Brain microvascular endothelial cell (primary cell): ENCODE measurements at regions not wholly inside any gene's neighbourhood (a gene's known extent, or its start where the extent isn't known, plus 50 kb on each side); places are given as distances from the start of the nearest gene placed in this dataset.

Experiments
- DNase-seq: peaks from one replicate; pipeline ENCODE4 v3.0.0-alpha.2; 2020
- H3K27ac ChIP-seq: fragments of 250-450 bp; sonication (Bioruptor Pico); 2 replicates; pipeline ENCODE4 v1.5.1; 2020; ENCODE audit warnings: mild to moderate bottlenecking, moderate library complexity
- H3K27me3 ChIP-seq: fragments of 250-450 bp; sonication (Bioruptor Pico); replicated peaks from 2 replicates; pipeline ENCODE4 v1.5.1; 2020; ENCODE audit warnings: mild to moderate bottlenecking
- H3K36me3 ChIP-seq: fragments of 250-450 bp; sonication (Bioruptor Pico); replicated peaks from 2 replicates; pipeline ENCODE4 v1.5.1; 2020; ENCODE audit warnings: mild to moderate bottlenecking
- H3K4me3 ChIP-seq: 2 replicates; pipeline ENCODE4 v1.5.1; 2011; ENCODE audit warnings: low read depth, mild to moderate bottlenecking, control low read depth, low read length, moderate library complexity
- in situ Hi-C: cut with HindIII; loops from 2 replicates; pipeline ENCODE4 v1.10.0; 2017; ENCODE audit warnings: low sequenced_read_pairs, low pct_ligation_motif_present
- TF ChIP-seq, protein P1 (sequence below): IDR thresholded peaks from 2 replicates; pipeline ENCODE4 v1.5.1; 2011; ENCODE audit warnings: low read depth, mild to moderate bottlenecking, moderate library complexity, low read length, control low read depth, inconsistent platforms; ENCODE audit errors: missing control alignments

DNA sequence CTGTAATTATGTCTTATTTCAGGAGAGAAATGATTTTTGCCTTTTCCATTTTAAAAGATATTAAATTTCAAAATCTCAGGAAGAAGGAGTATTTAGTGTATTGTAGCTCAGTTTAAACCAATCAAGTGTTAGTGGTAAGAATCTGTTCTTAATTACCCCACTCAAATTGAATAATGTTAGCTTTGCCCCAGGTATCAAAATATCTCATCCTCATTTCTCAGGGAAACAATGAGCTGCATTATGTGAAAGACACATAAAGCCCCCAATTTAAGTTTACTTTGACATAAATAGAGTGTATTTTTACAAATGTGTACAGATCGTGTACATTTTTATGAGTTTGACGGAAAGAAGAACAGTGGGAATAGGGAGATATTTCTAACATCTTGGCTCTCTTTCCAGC, 317.4 kb upstream of the RARB start:
- Histone ChIP-seq H3K36me3 (no peaks in the 10 kb centered on the region), H3K27ac (no peak overlapping the region), H3K27me3 (no peaks in the 10 kb centered on the region), H3K4me3 (no peak overlapping the region)
- in situ Hi-C loops, result no loop called here
- no peak for DNase-seq
- TF ChIP-seq, protein P1, sequence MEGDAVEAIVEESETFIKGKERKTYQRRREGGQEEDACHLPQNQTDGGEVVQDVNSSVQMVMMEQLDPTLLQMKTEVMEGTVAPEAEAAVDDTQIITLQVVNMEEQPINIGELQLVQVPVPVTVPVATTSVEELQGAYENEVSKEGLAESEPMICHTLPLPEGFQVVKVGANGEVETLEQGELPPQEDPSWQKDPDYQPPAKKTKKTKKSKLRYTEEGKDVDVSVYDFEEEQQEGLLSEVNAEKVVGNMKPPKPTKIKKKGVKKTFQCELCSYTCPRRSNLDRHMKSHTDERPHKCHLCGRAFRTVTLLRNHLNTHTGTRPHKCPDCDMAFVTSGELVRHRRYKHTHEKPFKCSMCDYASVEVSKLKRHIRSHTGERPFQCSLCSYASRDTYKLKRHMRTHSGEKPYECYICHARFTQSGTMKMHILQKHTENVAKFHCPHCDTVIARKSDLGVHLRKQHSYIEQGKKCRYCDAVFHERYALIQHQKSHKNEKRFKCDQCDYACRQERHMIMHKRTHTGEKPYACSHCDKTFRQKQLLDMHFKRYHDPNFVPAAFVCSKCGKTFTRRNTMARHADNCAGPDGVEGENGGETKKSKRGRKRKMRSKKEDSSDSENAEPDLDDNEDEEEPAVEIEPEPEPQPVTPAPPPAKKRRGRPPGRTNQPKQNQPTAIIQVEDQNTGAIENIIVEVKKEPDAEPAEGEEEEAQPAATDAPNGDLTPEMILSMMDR, result no peak

- TF ChIP-seq, protein P1, result no peak
- Histone ChIP-seq H3K27ac (no peak overlapping the region), H3K36me3 (no peaks in the 10 kb centered on the region), H3K27me3 (no peaks in the 10 kb centered on the region), H3K4me3 (no peak overlapping the region)
- no peak for DNase-seq
- in situ Hi-C loops, result no loop called here
These were observed 314.2 kb upstream of the RARB start for GRCh38 chr3:25113891-25114290.

DNA sequence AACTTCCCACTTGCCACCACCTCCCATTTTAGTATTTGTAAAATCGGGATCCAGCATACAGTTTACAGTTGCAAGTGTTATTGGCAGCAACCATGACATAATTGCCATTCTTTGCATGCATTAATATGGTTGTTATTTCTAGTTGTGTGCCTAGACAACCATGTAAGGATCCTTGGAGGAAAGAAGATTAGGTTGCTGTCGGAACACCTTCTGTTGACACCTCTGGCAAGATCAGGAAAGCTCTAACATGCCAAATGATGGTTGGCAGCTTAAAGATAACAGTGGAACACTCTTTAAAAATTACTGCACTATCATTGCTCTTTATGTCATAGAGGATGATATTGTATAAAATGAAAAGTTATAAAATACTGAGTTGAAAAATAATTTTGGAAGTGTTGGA, 313.5 kb upstream of the RARB start:
- in situ Hi-C loops, result no loop called here
- no peaks in the 10 kb centered on the region for H3K36me3 ChIP-seq
- no peaks in the 10 kb centered on the region for H3K27me3 ChIP-seq
- H3K4me3 ChIP-seq, result no peak overlapping the region
- TF ChIP-seq, protein P1, result no peak
- H3K27ac ChIP-seq, result no peak overlapping the region
- no peak for DNase-seq

- Histone ChIP-seq H3K4me3 (no peak overlapping the region), H3K36me3 (no peaks in the 10 kb centered on the region), H3K27ac (no peak overlapping the region), H3K27me3 (no peaks in the 10 kb centered on the region)
- TF ChIP-seq, protein P1, result no peak
- no peak for DNase-seq
- in situ Hi-C loops, result no loop called here
These were observed 311.0 kb upstream of the RARB start for GRCh38 chr3:25117005-25117593.

DNA sequence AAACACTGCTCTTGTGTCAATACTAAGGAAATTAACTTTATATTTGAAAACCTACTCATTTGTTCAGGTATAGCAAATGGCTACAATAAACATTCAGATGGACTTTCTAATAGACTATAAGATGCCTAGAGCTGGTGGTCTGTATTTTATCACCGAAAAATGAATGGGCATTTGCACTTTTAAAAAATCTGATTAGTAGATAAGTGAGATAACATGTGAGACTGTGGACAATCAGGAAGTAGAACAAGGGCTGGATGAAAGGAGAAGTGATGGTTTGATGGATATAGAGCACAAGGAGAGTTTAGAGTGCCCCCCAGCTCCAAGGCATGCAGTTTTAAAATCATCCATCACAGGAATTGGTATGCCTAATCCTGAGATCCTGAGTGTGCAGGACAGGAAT, 308.4 kb upstream of the RARB start:
- Histone ChIP-seq H3K27me3 (no peaks in the 10 kb centered on the region), H3K36me3 (no peaks in the 10 kb centered on the region), H3K27ac (no peak overlapping the region), H3K4me3 (no peak overlapping the region)
- TF ChIP-seq, protein P1, result no peak
- no peak for DNase-seq
- in situ Hi-C loops, result no loop called here

DNA sequence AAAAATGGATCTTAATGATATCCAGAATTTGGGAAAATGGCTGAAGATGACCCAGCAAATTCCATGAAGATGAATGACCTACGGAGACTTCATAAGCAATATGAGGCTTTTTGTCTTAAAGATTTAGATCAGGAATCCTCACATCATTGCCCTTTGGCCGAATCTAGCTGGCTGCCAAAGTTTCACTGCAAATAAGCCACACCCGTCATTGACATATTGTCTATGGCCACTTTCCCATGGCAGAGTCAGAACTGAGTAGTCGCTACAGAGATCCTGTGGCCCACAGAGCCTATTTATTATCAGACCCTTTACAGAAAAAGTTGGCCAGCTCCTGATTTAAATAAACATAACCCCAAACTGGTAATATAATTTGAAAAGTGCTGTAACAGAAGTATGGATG, 307.4 kb upstream of the RARB start:
- H3K27ac ChIP-seq, result no peak overlapping the region
- TF ChIP-seq, protein P1, result no peak
- DNase-seq, result no peak
- no peaks in the 10 kb centered on the region for H3K27me3 ChIP-seq
- H3K4me3 ChIP-seq, result no peak overlapping the region
- no peaks in the 10 kb centered on the region for H3K36me3 ChIP-seq
- in situ Hi-C loops, result no loop called here
